SK-N-MC (cell line): ENCODE measurements at regions not wholly inside any gene's neighbourhood (a gene's known extent, or its start where the extent isn't known, plus 50 kb on each side); places are given as distances from the start of the nearest gene placed in this dataset.
A peak's percentile ranks its signal among the peaks of the same experiment; 100 is the strongest.
"Not testable (repeated sequence)": the region's sequence is repeated elsewhere in the genome, so short reads cannot be mapped to it uniquely, and the experiment has no call there.

Source experiments
- DNase-seq: peaks from one replicate; pipeline ENCODE4 v3.0.0-alpha.2; 2011; ENCODE audit warnings: low read depth, low spot score
- H3K27ac ChIP-seq: fragments of 200-600 bp; sonication (generic); 2 replicates; pipeline ENCODE4 v1.5.1; 2016; ENCODE audit warnings: mixed run types
- H3K36me3 ChIP-seq: fragments of 200-600 bp; sonication (generic); 2 replicates; pipeline ENCODE4 v1.6.1; 2017; ENCODE audit warnings: antibody characterized with exemption, low read length, mixed read lengths; ENCODE audit not compliant: insufficient read depth
- H3K4me3 ChIP-seq: fragments of 200-600 bp; sonication (generic); 2 replicates; pipeline ENCODE4 v1.5.1; 2016
- H3K9ac ChIP-seq: fragments of 200-600 bp; sonication (generic); 2 replicates; pipeline ENCODE4 v1.8.0; 2017; ENCODE audit warnings: mixed run types, mixed read lengths; ENCODE audit not compliant: insufficient read length
- H3K9me3 ChIP-seq: fragments of 200-600 bp; sonication (generic); 2 replicates; pipeline ENCODE4 v1.6.1; 2017; ENCODE audit warnings: low read depth, mild to moderate bottlenecking, antibody characterized with exemption, low read length, moderate library complexity, mixed read lengths
- EZH2 ChIP-seq: fragments of 200-600 bp; sonication (generic); IDR thresholded peaks from one replicate; pipeline ENCODE4 v1.6.1; 2017; ENCODE audit warnings: antibody characterized with exemption
- FOXP2 ChIP-seq: optimal IDR thresholded peaks from 2 replicates; pipeline ENCODE3; 2011; ENCODE audit warnings: mild to moderate bottlenecking, moderate library complexity; ENCODE audit not compliant: insufficient read depth; ENCODE audit errors: extremely low read length, control extremely low read depth
- POLR2AphosphoS5 ChIP-seq: IDR thresholded peaks from 2 replicates; pipeline ENCODE4 v1.6.1; 2012; ENCODE audit warnings: mild to moderate bottlenecking, low read depth, low read length, borderline replicate concordance

DNA sequence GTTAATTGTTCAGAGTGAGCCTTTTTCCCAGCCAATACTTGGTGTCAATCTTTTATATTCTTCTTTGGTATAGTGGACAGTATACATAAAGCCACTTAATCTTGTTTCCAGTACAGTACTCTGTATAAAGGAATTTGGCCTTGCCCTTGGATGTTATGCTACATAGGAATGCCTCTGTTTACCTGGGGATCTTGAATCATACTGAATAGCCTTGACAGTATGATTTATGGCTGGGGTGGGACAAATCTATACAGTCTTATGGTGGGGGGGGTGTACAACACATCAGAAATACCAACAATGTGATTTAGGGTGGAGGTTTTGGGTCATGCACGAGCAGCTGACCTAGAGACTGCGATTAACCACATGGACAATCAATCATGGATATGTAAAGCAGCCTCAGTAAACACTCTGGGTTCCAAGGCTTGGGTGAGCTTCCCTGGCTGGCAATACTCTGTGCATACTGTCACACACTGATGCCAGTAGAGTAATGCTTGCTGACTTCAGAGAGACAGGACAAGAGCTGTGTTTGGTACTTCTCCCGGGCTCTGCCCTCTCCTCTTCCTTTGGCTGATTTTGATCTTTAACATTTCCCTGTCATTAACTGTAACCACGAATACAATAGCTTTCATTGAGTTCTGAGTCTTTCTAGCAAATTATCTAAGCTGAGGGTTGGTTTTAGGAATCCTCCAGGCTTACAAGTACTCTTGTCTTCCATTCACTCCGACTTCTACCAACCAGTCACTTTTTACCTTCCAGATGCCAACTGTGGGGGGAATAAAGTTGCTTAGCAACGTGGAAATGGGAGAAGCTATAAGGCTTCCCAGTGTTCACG lies 84.6 kb downstream of the IARS1 start:
- Histone ChIP-seq H3K9me3 (no peaks in the 10 kb centered on the region), H3K9ac (no peak overlapping the region), H3K36me3 (peaks cover 68% of the 10 kb centered on the region), H3K4me3 (no peak overlapping the region), H3K27ac (no peak overlapping the region)
- TF ChIP-seq FOXP2, result no peak
- no peak for TF ChIP-seq EZH2
- TF ChIP-seq POLR2AphosphoS5, result no peak
- DNase-seq, result no peak

DNA sequence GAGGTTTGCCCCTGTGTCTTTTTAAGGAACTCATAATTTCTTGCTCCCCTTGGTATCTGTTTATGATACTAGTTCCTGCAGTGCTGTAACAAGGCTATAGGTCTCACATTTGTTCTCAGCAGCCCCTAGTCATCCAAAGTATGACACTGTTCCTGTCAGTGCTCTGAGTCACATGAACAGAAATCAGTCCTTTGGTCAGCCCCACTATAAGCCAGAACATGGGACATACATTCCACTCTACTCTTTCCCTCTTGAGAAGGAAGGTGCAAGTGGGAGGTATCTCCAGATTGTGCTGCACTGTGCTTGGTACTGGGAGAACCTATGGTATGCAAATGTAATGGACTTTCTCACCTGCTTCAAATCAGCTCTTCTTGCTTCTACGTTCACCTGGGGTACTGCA lies 87.0 kb downstream of the IARS1 start:
- H3K27ac ChIP-seq, result 0 out of 2 replicates have a peak overlapping the region, but pooled peaks have one; percentile 46
- H3K9me3 ChIP-seq, result no peaks in the 10 kb centered on the region
- DNase-seq, result no peak
- TF ChIP-seq POLR2AphosphoS5 (peak; percentile 15; the same call in 1 of the 2 replicates), EZH2 (no peak), FOXP2 (no peak)
- H3K36me3 ChIP-seq, result peaks cover 44% of the 10 kb centered on the region
- no peak overlapping the region for H3K4me3 ChIP-seq
- no peak overlapping the region for H3K9ac ChIP-seq

DNA sequence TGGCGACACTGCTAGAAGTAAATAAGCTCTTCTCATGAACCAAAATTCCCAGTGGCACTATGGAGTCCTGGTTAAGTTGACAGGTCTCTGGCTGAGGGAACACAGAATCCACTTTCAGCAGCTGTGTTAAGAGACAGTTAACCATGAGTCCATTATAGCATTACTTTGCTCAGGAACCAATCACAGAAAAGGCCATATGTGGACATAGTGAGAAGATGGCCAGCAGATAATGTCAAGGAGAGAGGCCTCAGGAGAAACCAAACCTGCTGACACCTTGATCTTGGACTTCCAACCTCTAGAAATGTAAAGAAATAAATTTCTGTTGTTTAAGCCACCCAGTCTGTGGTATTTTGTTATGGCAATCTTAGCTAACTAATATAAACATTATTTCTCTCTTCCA lies 88.7 kb upstream of the SPTLC1 start:
- peaks cover 18% of the 10 kb centered on the region for H3K36me3 ChIP-seq
- H3K27ac ChIP-seq, H3K4me3 ChIP-seq, H3K9me3 ChIP-seq, H3K9ac ChIP-seq, DNase-seq: not testable (repeated sequence)

DNA sequence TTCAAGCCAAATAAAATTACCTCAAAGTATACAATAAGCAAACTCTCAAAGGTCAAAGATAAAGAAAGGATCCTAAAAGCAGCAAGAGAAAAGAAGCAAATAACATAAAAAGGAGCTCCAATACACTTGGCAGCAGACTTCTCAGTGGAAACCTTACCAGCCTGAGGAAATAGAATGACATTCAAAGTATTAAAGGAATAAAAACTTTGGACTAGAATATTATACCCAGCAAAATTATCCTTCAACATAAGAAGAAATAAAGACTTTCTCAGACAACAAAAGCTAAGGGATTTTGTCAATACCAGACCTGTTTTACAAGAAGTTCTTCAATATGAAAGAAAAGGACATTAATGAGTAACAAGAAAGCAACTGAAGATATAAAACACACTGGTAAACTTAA lies 83.0 kb upstream of the SPTLC1 start:
- not testable (repeated sequence) for DNase-seq, H3K4me3 ChIP-seq

DNA sequence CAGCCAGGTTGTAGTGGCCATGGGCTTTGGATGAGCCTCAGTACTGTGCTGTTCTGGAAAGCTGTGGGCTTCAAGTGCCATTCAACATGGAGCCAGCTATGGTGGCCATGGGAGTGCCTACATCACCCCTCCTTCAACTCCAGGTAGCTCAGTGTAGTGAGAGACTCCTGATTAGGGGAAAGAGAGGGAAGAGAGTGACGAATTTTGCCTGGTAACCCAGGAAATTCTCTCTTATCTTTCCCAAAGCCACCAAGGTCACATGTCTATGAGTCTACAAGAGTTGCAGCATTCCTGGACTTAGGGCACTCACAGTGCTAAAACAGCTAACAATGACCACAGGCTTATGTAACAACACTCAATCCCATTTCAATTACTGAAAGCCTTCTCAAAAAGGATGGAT lies 81.7 kb upstream of the SPTLC1 start:
- no peak overlapping the region for H3K9ac ChIP-seq
- no peak for DNase-seq
- H3K36me3 ChIP-seq, result no peaks in the 10 kb centered on the region
- H3K27ac ChIP-seq, result no peak overlapping the region
- no peak overlapping the region for H3K4me3 ChIP-seq
- TF ChIP-seq POLR2AphosphoS5 (no peak), FOXP2 (no peak), EZH2 (no peak)
- no peaks in the 10 kb centered on the region for H3K9me3 ChIP-seq

More for the DNA sequence above, 83.0 kb upstream of the SPTLC1 start:
- not testable (repeated sequence) for H3K36me3 ChIP-seq, H3K9ac ChIP-seq, H3K27ac ChIP-seq, H3K9me3 ChIP-seq

DNA sequence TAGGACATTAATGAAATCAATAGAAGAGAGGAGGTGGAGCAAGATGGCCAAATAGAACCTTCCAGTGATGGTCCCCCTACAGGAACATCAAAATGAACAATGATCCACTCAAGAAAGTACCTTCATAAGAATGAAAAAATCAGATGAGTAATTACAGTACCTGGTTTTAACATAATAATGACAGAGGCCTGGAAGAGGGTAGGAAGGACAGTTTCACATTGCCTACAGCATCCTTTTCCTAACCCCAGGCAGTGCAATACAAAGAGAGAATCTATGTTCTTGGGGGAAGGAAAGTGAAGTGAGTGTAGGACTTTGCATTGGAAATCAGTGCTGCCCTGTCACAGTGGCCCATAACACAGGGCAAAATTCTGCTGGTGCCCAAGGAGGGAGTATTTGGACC lies 81.2 kb upstream of the SPTLC1 start:
- TF ChIP-seq POLR2AphosphoS5 (no peak), EZH2 (no peak), FOXP2 (no peak)
- Histone ChIP-seq H3K4me3 (no peak overlapping the region), H3K9ac (no peak overlapping the region), H3K9me3 (no peaks in the 10 kb centered on the region), H3K36me3 (no peaks in the 10 kb centered on the region), H3K27ac (no peak overlapping the region)
- no peak for DNase-seq

DNA sequence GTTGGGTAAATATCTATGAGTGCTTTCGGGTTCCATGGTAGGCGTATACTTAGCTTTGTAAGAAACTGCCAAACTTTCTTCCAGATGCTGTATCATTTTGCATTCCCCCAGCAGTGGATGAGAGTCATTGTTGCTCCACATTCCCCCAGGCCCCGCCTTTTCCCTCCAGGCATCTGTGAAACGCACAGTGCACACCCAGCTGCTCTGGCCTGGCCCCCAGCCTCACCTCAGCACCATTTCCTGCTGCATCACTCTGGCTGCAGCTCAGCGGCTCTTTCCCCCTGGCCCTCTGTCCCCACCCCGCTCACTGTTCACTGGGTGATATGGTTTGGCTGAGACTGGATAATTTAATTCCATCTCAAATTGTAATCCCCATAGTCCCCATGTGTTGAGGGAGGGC lies 76.6 kb upstream of the SPTLC1 start:
- no peak overlapping the region for H3K4me3 ChIP-seq
- TF ChIP-seq EZH2 (no peak), POLR2AphosphoS5 (no peak), FOXP2 (no peak)
- H3K36me3 ChIP-seq, result no peaks in the 10 kb centered on the region
- H3K27ac ChIP-seq, result no peak overlapping the region
- H3K9me3 ChIP-seq, result no peaks in the 10 kb centered on the region
- no peak for DNase-seq
- no peak overlapping the region for H3K9ac ChIP-seq

DNA sequence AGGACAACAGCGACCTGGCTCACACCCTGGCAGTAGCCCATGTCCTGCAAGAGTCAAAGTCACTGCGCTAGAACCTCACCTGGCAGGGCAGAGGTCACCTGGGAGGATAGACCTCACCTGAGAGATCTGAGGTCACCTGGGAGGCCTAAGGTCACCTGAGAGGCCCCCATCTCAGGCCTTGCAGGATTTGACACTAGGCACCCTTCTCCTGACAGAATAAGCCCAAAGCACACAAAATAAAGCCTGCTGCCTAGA lies 75.2 kb upstream of the SPTLC1 start:
- no peak for TF ChIP-seq FOXP2
- TF ChIP-seq POLR2AphosphoS5, result no peak
- no peak for TF ChIP-seq EZH2
- DNase-seq, result no peak
- H3K9me3 ChIP-seq, result no peaks in the 10 kb centered on the region
- no peak overlapping the region for H3K27ac ChIP-seq
- H3K4me3 ChIP-seq, result no peak overlapping the region
- no peak overlapping the region for H3K9ac ChIP-seq
- H3K36me3 ChIP-seq, result no peaks in the 10 kb centered on the region

DNA sequence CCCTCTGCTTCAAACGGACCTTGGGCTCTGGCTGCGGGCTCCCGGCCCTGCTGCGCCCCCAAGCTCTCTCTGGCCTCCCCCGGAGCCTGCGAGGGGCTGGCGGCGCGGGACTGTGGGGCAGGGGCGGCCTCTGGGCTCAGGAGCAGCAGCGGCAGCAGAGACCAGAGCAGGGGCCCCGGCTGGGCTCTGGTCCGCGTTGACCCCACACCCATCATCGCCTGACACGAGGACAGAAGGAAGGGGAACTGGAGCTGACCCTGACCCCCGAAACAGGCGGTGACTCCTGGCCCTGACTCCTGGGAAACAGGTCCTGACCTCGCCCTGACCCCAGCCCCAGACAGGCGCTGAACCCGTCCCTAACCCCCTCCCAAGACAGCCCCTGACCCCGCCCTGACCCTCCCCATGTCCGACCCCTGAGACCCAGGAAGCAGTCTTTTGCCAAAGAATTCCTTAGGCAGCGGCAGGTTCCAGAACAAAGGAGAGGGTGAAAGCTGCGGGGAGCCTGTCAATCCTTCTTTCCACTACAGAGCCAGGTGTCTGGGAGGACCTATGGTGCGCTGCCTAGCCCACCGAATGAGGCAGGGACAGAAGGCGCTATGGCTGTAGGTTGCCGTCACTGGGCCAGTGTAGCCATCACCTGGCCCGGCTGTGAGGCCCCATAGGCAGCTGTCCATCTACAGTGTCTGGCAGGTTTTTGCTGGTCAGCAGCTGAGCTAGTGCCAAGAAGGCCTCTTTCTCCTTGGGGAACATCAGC lies 74.7 kb upstream of the SPTLC1 start:
- Histone ChIP-seq H3K9ac (no peak overlapping the region), H3K27ac (no peak overlapping the region), H3K4me3 (no peak overlapping the region), H3K9me3 (no peaks in the 10 kb centered on the region), H3K36me3 (no peaks in the 10 kb centered on the region)
- DNase-seq, result no peak
- no peak for TF ChIP-seq EZH2
- TF ChIP-seq POLR2AphosphoS5, result no peak
- TF ChIP-seq FOXP2, result no peak
